HG03457 (cell line): ENCODE measurements at regions not wholly inside any gene's neighbourhood (a gene's known extent, or its start where the extent isn't known, plus 50 kb on each side); places are given as distances from the start of the nearest gene placed in this dataset.

ENCODE experiments used
- ATAC-seq: cut with Tn5 transposase; IDR thresholded peaks from one replicate; pipeline ENCODE4 v1.9.1; 2021; ENCODE audit warnings: moderate number of reproducible peaks; ENCODE audit not compliant: unreplicated experiment

- no peak for ATAC-seq
These were observed 829.1 kb upstream of the MIR17HG start for GRCh38 chr13:90518417-90518816.

- ATAC-seq: no peak
These were observed 828.3 kb upstream of the MIR17HG start for GRCh38 chr13:90519157-90519556.

- no peak for ATAC-seq
These were observed 820.8 kb upstream of the MIR17HG start for GRCh38 chr13:90526711-90527110.

- no peak for ATAC-seq
These were observed 815.7 kb upstream of the MIR17HG start for GRCh38 chr13:90531744-90532143.

- no peak for ATAC-seq
These were observed 814.5 kb upstream of the MIR17HG start for GRCh38 chr13:90532861-90533492.

- ATAC-seq: no peak
These were observed 813.6 kb upstream of the MIR17HG start for GRCh38 chr13:90533866-90534265.

GRCh38 chr13:90534617-90535370 lies 812.7 kb upstream of the MIR17HG start:
- ATAC-seq: no peak

- no peak for ATAC-seq
These were observed 812.1 kb upstream of the MIR17HG start for GRCh38 chr13:90535421-90535820.

GRCh38 chr13:90538063-90538462 lies 809.4 kb upstream of the MIR17HG start:
- ATAC-seq: no peak

GRCh38 chr13:90541346-90541745 lies 806.1 kb upstream of the MIR17HG start:
- no peak for ATAC-seq

GRCh38 chr13:90542959-90543505 lies 804.5 kb upstream of the MIR17HG start:
- no peak for ATAC-seq

- ATAC-seq: no peak
These were observed 802.2 kb upstream of the MIR17HG start for GRCh38 chr13:90545070-90545840.

- no peak for ATAC-seq
These were observed 800.2 kb upstream of the MIR17HG start for GRCh38 chr13:90547272-90547790.

GRCh38 chr13:90551253-90551652 lies 796.2 kb upstream of the MIR17HG start:
- no peak for ATAC-seq

GRCh38 chr13:90552702-90553101 lies 794.8 kb upstream of the MIR17HG start:
- no peak for ATAC-seq

- ATAC-seq: no peak
These were observed 794.3 kb upstream of the MIR17HG start for GRCh38 chr13:90553159-90553558.

- no peak for ATAC-seq
These were observed 789.9 kb upstream of the MIR17HG start for GRCh38 chr13:90557626-90558025.

- no peak for ATAC-seq
These were observed 785.0 kb upstream of the MIR17HG start for GRCh38 chr13:90562443-90562842.

GRCh38 chr13:90564096-90564495 lies 783.4 kb upstream of the MIR17HG start:
- ATAC-seq: no peak

GRCh38 chr13:90564566-90564965 lies 782.9 kb upstream of the MIR17HG start:
- no peak for ATAC-seq

- ATAC-seq: no peak
These were observed 781.3 kb upstream of the MIR17HG start for GRCh38 chr13:90565985-90566713.
